ENCODE measurements at regions not wholly inside any gene's neighbourhood (a gene's known extent, or its start where the extent isn't known, plus 50 kb on each side); places are given as distances from the start of the nearest gene placed in this dataset.

GRCh38 chr12:92556141-92556540 lies 146.6 kb upstream of the PLEKHG7 start:
- TF ChIP-seq, protein P1, sequence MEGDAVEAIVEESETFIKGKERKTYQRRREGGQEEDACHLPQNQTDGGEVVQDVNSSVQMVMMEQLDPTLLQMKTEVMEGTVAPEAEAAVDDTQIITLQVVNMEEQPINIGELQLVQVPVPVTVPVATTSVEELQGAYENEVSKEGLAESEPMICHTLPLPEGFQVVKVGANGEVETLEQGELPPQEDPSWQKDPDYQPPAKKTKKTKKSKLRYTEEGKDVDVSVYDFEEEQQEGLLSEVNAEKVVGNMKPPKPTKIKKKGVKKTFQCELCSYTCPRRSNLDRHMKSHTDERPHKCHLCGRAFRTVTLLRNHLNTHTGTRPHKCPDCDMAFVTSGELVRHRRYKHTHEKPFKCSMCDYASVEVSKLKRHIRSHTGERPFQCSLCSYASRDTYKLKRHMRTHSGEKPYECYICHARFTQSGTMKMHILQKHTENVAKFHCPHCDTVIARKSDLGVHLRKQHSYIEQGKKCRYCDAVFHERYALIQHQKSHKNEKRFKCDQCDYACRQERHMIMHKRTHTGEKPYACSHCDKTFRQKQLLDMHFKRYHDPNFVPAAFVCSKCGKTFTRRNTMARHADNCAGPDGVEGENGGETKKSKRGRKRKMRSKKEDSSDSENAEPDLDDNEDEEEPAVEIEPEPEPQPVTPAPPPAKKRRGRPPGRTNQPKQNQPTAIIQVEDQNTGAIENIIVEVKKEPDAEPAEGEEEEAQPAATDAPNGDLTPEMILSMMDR (IDR thresholded peaks at IDR 0.05): no peak
- TF ChIP-seq ELF1 (IDR thresholded peaks at IDR 0.05): no peak
- TF ChIP-seq RAD21 (IDR thresholded peaks at IDR 0.05; ENCODE audit: low read length): no peak
- TF ChIP-seq YY1 (IDR thresholded peaks at IDR 0.05; ENCODE audit: low read depth): no peak
- TF ChIP-seq USF1 (IDR thresholded peaks at IDR 0.05; ENCODE audit: borderline replicate concordance, low read depth): no peak
- no peak for TF ChIP-seq FOXJ3 (CRISPR knock-in tag; IDR thresholded peaks at IDR 0.05)
- no peak for TF ChIP-seq NFIC (IDR thresholded peaks at IDR 0.05; ENCODE audit: borderline replicate concordance)
- TF ChIP-seq NRF1 (IDR thresholded peaks at IDR 0.05; ENCODE audit: low read depth, low read length): no peak
- no peak for TF ChIP-seq GABPA (IDR thresholded peaks at IDR 0.05; ENCODE audit: low read depth)
- no peak for TF ChIP-seq MXI1 (IDR thresholded peaks at IDR 0.05; ENCODE audit: low read depth, low read length)
